Neural progenitor cell (in vitro differentiated cells): ENCODE measurements at regions not wholly inside any gene's neighbourhood (a gene's known extent, or its start where the extent isn't known, plus 50 kb on each side); places are given as distances from the start of the nearest gene placed in this dataset.

Experiments used
- CTCF ChIP-seq: fragments of 200-600 bp; sonication (generic); IDR thresholded peaks from 2 replicates; pipeline ENCODE4 v1.5.1; 2017; ENCODE audit warnings: antibody characterized with exemption, mild to moderate bottlenecking
- EZH2 ChIP-seq: fragments of 200-600 bp; sonication (generic); IDR thresholded peaks from 2 replicates; pipeline ENCODE4 v1.6.1; 2017; ENCODE audit warnings: antibody characterized with exemption, mild to moderate bottlenecking, moderate library complexity
- EZH2phosphoT487 ChIP-seq: fragments of 200-600 bp; sonication (generic); IDR thresholded peaks from 2 replicates; pipeline ENCODE4 v1.6.1; 2017; ENCODE audit warnings: antibody characterized with exemption

GRCh38 chr12:71295953-71296352 is 138.2 kb upstream of the TSPAN8 start:
- TF ChIP-seq CTCF (no peak), EZH2 (no peak), EZH2phosphoT487 (no peak)
